Fibroblast of skin of right quadriceps (primary cell): ENCODE measurements at regions not wholly inside any gene's neighbourhood (a gene's known extent, or its start where the extent isn't known, plus 50 kb on each side); places are given as distances from the start of the nearest gene placed in this dataset.
A peak's percentile ranks its signal among the peaks of the same experiment; 100 is the strongest.
"Not testable (repeated sequence)": the region's sequence is repeated elsewhere in the genome, so short reads cannot be mapped to it uniquely, and the experiment has no call there.

ENCODE experiments used
- DNase-seq: peaks from one replicate; pipeline ENCODE4 v3.0.0-alpha.2; 2013

DNA sequence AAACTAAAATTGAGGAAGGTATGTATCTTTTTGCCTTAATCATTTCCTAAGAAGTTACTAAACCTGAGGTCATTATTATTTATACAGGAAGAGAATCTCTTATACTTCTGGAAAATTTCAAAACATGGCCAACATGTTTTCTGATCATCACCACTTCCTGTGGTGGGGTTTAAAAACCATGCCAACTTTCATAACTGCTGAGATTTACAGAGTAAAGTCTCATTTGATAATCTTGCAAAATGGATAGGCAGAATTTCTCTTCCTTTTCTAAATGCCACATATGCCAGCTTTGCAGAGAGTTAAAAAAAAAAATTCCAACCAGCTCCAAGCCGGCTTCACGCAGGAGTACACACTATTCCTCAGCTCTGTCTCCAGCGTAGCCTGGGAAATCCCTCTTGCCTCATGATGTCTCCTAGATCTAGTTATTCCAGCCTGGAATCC lies 124.3 kb upstream of the SPRED1 start:
- DNase-seq: peak; percentile 46

DNA sequence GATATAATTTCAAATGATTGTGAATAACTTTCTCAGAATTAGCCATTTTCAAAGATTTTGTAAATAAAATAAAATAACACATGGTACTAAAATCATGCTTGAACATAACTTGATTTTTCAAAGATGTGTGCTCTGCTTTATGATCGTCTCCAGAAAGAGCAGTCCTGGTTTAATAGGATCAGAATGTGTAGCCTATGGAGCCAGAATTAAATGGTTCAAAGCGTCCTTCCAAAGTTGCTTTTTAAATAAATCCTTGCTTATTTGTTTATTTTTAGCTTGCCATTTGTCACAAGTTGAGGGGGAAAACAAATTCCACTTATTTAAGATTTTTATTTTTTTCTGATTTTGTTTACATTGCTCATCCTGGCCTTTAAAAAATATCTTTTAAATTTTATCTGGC lies 123.7 kb upstream of the SPRED1 start:
- no peak for DNase-seq

DNA sequence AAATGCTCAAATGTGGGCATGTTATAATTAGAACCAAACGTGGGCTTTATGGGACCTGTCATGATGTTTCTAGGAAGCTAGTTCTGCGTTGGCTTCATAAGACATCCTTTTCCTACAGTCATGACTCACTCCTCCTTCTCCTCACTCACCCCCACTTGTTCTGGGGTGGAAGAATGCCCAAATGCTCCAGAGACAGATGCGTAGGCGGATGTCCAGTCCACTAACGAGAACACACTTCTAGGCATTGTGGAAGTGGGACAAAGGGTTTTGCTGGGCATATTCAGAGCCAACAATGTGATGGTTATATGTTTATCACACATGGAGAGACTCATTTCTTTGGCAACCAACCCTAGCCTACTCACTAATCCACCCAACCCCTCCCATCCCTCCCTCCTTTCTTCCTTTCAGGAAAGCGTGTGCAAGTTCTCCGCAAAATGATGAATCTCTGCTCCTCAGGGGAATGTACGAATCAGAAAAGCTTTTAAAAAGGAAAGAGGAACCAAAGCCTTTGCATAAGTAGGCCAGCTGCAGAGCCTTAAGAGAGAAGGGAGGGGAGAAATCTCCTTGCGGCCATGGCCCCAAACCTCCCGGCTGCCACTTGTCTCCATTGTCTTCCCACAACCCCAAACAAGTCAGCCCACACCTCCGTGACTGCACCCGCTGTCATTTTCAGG lies 123.0 kb upstream of the SPRED1 start:
- peak; percentile 100 for DNase-seq

DNA sequence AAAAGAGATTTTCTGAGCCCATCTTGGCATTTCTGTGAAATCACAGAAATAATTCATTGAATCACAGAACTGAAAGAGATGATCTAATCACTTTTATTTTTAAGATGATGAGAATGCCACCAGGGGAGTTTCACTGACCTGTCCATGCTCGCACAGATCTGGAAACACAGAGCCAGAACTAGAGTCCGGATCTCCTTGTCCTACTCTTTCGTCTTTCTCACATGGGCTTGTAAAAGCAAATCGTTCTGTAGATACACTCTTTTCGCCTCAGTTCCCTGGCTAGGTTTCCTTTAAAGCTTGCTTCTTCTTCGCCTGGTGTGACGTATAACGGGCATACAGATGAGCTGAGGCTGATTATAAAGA lies 122.5 kb upstream of the SPRED1 start:
- no peak for DNase-seq

DNA sequence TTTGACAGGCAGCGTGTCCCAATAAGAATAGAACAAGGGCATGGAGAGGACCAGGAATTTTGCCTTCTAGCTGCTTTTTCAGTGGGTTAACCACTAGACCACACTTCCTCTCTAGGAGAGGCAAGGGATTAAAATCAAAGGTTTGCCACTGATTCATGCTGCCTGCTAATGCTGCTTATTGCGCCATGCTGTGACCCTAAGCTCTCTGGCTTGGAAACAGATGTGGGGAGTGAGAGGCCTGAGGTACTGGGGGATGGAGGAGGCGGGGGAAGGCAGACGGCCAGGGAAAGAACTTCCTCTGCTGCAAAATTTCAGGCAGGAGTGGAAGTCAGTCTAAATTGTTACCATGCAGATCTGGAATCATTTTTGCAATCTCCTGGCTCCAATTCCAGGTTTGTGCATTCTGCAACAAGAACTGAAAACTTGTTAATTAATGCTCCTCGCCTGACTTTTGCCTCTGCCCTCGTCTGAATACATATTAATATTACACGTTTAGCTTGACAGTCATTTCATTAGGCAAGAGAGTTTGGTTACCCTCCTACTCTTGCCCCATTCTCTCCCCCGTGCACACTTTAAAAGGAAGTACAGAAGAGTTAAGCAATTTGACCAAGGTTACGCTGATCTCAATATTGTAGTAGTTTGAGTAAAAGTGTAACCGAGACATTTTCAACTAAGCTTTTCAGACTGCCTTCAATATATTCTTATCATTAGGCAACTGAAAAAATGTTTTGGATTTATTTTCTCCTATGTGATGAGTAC lies 121.7 kb upstream of the SPRED1 start:
- DNase-seq: peak; percentile 99

DNA sequence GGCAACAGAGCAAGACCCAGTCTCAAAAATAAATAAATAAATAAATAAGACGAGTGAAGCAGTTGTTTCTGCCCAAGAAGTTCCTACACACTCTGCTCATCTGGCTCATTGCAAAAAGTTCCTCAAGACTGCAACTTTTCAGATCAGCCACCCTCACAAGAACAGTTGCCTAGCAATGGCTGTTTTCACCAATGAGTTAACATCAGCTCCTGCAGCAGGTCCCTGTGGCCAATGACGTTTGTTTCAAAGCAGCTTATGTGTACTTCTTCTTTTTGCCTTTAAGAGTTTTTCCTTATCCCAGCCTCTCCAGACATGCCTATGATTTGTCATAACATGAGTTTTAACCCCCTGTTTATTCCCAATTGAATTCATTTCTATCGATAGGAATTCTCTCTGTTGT lies 118.4 kb upstream of the SPRED1 start:
- DNase-seq: no peak

DNA sequence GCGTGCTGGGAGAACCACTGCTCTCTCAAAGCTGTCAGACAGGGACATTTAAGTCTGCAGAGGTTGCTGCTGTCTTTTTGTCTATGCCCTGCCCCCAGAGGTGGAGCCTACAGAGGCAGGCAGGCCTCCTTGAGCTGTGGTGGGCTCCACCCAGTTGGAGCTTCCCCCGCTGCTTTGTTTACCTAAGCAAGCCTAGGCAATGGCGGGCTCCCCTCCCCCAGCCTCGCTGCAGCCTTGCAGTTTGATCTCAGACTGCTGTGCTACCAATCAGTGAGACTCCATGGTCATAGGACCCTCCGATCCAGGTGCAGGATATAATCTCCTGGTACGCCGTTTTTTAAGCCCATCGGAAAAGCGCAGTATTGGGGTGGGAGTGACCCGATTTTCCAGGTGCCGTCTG lies 110.4 kb upstream of the SPRED1 start:
- DNase-seq: not testable (repeated sequence)

DNA sequence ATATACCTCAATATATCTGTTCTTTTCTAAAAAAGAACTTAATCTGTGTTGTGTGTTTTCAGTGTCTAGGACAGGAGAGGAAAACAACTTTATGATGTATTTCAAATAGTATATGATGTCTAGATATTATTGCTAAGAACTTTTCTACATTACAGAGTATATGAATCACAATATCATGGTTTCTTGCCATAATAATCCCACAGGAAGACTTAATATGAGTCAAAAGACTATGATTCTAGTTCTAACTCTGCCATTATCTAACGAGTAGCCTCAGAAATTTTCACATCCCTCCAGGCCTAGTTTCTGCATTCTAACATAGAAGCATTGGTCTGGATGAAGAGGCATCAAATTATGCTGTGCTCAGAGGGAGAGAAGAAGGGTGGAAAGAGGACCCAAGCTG lies 107.7 kb upstream of the SPRED1 start:
- DNase-seq: peak; percentile 54

DNA sequence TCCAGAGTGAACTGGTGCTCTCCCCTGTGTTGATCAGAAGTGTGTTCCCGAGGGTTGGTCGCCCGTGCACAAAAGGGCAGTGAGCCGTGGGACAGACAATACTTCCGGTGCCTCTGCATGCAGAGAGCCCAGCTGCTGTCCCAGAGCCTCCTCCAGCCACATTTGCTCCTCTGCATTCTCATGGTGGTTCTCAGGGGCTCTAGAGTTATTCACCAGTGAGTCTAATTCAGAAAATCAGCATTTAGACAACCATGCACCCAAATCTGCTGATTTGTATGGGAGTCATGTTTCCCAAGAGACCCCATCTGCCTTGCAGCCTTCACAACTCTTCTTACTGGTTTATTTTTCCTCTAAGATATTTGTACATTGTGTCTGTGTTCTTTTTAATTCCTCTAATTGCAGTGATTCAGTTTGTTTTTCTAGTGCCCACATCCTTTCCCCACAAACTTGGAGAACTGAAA lies 107.0 kb upstream of the SPRED1 start:
- no peak for DNase-seq

DNA sequence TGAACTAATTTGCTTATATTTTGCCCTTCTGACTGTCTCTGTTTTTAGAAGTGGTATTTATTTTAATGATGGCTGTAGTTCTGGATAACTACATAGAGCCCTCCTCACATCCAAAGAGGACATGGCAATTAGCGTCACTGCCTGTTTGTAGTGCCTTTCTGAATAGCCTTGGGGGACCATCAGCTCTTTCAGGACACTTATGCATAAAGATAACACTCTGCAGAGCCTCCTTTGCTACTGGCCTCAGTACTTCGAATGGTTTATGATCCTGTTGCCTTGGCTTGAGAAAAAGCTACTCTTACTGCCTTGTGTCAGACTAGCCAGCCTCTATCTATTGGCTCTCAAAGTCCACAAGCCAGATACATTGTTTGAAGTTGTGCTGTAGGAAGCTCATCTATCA lies 105.4 kb upstream of the SPRED1 start:
- no peak for DNase-seq

DNA sequence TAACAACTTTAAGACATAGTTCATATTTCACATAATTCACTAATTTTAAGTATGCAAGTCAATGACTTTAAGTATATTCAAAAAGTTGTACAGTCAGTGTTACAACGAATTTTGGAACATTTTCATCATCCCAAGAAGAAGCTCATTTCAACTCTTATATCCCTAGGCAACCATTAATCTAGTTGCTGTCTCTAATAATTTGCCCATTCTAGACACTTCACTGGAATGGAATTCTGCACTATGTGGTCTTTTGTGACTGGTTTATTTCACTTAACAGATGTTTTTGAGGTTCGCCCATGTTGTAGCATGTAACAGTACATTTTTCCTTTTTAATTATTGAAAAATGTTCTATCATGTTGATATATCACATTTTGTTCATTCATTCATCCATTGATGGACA lies 104.2 kb upstream of the SPRED1 start:
- peak; percentile 77 for DNase-seq

DNA sequence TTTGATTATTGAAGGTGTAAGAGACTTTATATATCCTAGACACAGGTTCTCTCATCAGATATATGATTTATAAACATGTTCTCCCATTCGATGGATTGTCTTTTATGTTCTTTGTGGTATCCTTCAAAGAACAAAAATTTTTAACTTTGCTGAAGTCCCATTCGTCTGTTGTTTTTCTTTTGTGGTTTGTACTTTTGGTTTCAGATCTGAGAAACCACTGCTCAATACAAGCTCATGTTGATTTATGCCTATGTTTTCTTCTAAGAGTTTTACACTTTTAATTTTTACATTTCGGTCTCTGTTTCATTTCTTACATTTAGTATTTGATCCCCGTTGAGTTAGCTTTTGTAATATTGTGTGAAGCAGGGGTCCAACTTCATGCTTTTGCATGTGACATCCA lies 103.3 kb upstream of the SPRED1 start:
- no peak for DNase-seq

DNA sequence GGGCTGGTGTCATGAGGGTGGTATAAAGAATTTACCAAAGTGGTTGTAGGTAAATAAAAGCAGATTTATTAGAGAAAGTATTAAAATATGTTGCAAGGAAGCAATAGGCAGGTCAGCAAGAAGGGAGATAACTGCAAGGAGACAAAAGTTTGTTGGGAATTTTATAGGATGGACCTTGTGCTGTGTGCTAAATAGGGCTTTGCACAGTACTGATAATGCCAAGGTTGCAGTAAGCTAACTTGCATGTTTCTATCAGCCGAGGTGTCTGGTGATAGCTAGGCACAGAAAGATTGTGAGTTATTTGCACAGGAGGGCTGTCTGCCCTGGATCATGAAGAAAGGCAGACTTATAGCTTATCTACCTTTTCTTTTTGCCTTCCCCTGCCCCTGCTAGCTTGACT lies 102.5 kb upstream of the SPRED1 start:
- no peak for DNase-seq

DNA sequence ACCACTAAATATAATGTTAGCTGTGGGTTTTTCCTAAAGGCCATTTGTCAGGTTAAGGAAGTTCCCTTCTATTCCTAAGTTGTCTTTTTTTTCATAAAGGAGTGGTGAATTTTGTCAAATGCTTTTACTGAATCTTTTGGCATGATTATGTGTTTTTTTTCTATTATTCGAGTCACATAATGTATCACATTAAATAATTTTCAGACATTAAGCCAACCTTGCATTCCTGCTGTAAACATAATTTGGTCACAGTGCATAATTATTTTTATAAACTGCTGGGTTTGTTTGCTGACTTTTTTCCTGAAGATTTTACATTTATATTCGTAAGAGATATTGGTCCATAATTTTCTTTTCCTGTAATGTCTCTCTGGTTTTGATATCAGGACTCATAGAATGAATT lies 101.8 kb upstream of the SPRED1 start:
- DNase-seq: no peak

DNA sequence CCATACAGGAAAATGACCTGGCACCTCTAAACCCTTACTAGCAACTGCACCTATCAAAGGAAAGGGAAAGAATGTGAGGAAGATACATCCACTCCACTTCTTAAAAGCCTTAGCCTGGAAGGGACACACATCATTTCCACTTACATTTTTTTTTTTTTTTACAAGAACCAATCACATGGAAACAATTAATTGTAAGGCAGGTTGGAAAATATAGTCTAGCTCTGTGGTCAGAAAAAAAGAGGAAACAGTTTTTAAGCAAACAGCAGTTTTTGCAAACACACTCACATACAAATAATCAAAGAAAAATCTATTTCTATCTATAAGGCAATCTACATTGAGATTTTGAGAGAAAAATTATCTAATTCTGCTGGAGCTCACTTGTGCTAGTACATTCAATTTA lies 98.9 kb upstream of the SPRED1 start:
- DNase-seq: no peak

DNA sequence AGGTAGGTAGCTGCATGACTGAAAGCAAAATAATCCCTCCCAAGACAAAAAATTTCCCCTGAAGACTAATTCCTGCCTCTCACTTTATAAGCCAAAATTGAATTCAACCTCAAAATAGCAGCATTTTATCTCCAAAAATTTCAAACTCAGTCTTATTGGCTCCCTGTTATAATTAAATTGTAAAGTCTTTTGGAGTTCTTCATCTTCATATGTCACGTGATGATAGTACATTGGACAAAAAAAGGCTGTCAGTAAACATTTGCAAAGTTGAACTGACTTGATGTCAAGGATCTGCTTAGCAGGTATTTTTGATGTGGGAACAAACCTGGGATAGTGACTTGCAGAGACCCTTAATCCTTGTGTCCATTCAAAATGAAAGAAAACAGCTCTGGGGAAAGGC lies 98.4 kb upstream of the SPRED1 start:
- no peak for DNase-seq

DNA sequence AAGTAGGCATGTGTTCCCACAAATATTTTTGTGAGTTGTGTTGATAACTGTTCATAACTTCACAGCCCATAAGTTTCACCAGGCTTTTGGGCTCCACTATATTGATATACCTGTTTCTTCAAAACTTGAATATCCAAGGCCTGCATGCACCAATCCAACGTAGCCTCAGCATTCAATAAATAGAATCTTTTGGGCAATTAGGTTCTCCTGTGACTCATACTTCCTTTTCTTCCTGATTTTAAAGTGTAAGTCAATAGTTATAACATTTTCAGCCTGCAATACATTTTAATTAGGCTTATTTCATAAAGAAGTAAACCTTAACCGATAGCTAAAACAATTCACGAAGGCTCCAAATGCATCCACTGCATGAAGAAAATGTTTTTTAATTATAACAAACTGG lies 97.8 kb upstream of the SPRED1 start:
- DNase-seq: no peak

DNA sequence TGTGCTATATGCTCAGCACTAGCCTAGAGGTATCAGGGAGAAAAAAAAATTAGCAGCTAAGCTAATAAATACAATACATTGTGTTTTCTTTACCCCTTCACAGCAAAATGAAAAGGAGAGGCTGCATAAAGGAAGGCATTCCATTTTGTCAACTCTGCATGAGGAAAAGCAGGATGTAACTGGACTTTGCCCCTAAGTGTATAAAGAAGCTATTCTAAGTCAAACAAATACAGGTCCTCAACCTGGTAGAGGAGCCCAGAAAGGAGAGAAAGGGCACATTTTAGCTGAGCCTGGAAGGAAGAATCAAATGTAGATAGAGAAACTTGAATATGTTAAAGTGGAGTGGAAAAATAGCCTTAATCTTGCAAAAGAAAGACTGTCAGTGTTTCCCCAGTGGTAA lies 89.0 kb upstream of the SPRED1 start:
- no peak for DNase-seq

DNA sequence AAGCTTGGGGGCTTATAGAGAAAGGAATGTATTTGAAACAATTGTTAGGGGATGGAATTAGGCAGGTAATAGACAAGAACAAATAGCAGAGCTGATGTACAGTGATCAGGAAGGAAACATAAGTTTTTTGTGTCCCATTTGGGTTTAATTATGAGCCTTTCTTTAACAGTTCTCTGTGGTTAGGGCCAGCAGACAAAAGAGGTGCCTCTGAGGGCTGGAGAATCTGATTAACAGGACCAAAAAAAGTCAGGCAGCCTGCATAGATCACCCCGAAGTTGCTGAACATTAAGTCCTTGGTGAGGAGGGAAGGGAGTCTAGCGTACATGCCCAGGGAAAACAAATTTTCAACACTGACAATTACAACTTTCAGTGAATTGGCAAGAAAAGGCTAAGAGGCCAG lies 88.6 kb upstream of the SPRED1 start:
- DNase-seq: peak; percentile 34

DNA sequence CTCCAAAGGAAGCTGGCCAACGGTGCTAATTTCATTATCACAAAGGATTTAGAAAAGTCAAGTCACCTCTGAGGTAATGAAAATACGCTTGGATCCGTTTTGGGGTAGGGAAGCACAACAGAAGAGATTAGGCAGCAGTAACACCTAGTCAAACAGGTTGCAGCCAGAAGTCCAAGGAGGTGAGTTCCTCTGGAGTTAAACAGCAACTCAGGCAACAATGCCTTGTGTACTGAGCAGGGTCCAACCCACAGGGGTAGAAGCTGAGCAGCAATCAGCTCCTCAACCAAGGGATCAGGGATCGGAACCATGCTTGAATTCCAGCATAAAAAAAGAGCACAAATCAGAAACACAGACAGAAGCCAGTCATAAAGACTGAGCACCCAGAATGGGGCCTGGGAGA lies 88.1 kb upstream of the SPRED1 start:
- no peak for DNase-seq

DNA sequence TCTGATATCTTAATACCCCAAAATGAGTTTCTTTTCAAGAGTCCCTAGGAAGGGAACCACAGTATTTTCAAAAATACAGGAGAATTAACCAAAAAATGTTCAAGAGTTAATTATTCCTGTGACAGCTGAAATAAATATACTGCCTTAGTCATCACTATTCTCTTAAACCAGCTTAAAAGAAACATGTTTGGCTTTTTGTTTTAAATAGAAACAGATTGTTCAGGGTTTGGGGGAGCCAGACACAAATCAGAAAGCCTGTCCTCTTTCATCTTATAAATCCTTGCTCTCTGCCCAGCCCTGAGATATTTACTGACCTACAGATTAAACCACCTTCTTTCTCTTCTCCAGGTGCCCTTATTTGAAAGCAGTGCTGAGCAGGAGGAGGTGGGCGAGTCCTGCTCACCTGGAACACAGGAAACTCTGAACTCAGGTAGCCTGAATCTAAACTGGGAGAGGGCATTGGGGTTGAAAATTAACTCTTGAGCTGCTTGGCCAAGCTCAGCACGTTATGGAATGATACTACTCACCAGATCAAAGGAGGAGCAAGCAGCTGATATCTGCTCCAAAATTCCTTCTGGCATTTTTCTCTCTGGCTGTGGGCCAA lies 84.1 kb upstream of the SPRED1 start:
- peak; percentile 57 for DNase-seq

DNA sequence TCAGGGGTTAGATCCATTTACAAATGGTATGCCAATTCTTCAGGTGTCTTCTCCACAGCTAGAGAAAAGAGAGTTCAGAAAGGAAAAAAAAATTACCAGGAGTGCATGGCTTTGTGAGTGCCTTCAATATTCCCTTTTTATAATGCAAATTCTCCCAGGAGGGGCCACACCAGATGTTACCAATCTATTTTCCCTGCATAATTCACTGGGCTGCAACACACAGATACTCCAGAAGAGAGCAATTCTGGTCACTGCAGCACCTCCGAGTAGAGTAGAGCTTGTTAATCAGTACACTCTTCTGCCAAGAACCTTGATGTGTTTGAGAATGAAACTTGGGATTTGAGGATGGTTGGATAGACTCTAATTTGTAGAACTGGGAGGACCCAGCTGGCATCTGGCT lies 80.7 kb upstream of the SPRED1 start:
- DNase-seq: no peak

DNA sequence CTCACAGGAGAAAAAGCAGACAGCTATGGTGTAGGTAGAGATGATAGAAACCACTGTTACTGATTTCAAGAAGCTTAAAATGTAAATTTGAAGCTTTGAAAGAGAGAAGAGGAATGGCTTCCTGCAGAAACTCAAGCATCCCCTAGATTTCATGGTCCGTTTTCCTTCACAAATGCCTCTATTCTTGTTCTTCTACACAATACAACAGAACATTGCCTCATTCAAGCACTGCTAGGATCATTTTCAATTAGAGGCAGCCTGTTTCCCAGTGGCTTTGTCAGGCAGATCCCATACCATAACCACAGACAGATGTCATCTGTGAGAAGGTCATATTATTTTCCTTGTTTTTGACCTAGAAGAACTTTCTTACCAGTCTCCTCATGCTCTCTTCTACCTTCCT lies 77.9 kb upstream of the SPRED1 start:
- no peak for DNase-seq

DNA sequence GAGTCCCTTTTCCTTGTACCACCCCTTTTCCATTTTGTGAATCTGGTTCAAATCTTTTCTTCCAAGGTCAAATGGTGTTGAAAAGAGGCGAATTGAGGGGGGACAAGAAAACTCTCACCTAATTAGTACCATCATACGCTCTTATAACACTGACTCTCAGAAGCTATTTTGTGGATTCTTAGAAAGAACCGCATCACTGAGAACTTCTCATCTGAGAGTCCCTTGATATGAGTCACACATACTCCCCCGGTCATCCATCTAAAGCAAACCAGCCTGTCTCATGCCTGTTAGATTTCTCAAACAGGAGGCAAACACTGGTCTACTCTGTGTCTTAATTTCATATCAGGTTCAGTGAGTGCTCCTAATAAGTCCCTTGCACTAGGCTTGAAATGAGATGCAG lies 76.5 kb upstream of the SPRED1 start:
- DNase-seq: peak; percentile 84
